ENCODE measurements at regions not wholly inside any gene's neighbourhood (a gene's known extent, or its start where the extent isn't known, plus 50 kb on each side); places are given as distances from the start of the nearest gene placed in this dataset.

DNA sequence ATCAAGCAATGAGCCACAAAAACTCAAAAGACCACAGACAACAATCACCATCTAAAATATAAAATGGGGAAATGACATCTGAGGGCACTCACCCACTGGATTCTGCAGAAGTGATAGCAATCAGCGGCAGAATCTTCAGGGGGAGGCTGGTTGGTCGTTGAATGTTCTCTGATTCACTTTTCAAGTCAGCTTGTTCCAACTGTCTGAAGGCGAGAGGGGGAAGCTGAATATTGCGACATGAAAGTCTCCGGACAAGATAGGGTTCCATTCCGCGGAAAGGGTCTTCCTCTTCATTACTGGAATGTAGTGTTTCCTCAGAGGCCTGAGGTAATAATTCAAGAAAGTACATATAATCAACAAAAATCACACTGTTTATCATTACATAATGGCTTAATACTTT is 94.9 kb upstream of the PDE4D start:
- TF ChIP-seq, protein P1, sequence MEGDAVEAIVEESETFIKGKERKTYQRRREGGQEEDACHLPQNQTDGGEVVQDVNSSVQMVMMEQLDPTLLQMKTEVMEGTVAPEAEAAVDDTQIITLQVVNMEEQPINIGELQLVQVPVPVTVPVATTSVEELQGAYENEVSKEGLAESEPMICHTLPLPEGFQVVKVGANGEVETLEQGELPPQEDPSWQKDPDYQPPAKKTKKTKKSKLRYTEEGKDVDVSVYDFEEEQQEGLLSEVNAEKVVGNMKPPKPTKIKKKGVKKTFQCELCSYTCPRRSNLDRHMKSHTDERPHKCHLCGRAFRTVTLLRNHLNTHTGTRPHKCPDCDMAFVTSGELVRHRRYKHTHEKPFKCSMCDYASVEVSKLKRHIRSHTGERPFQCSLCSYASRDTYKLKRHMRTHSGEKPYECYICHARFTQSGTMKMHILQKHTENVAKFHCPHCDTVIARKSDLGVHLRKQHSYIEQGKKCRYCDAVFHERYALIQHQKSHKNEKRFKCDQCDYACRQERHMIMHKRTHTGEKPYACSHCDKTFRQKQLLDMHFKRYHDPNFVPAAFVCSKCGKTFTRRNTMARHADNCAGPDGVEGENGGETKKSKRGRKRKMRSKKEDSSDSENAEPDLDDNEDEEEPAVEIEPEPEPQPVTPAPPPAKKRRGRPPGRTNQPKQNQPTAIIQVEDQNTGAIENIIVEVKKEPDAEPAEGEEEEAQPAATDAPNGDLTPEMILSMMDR (IDR thresholded peaks at IDR 0.05) = no peak
- TF ChIP-seq POLR2AphosphoS5 (IDR thresholded peaks at IDR 0.05; ENCODE audit: insufficient read depth in 1 of 2, low read depth in 1 of 2) = no peak
- TF ChIP-seq POLR2A (IDR thresholded peaks at IDR 0.05) = no peak
